SIG-M5 (cell line): ENCODE measurements at regions not wholly inside any gene's neighbourhood (a gene's known extent, or its start where the extent isn't known, plus 50 kb on each side); places are given as distances from the start of the nearest gene placed in this dataset.
"Not testable (repeated sequence)": the region's sequence is repeated elsewhere in the genome, so short reads cannot be mapped to it uniquely, and the experiment has no call there.

Experiments used
- DNase-seq: peaks from one replicate; lab custom pipeline; 2025; lab: John Stamatoyannopoulos, UW

DNA sequence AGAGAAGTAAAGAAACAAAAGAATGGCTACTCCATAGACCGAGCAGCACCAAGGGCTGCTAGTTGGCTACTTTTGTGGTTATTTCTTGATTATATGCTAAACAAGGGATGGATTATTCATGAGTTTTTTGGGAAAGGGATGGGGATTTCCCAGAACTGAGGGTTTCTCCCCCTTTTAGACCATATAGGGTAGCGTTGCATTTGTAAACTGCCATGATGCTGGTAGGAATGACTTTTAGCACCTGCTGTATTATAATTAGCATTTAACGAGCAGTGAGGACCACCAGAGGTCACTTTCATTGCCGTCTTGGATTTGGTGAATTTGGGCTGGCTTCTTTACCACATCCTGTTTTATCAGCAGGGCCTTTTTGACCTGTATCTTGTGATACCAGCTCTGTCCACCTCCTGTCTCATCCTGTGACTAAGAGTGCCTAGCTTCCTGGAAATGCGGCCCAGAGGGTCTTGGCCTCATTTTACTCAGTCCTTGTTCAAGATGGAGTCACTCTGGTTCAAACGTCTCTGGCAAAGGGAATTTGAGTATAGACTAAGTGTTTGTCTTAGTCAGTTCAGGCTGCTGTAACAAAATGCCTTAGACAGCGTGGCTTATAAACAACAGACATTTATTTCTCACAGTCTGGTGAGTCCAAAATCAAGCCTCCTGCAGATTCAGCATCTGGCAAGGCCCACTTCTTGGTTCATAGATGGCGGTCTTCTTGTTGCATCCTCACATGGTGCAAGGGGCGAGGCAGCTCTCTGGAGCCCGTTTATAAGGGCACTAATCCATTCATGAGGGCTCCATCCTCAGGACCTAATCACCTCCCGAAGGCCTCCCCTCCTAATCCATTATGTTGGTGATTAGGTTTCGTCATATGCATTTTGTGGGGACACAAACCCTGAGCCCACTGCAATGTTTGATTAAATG is 348.3 kb upstream of the SFSWAP start:
- no peak for DNase-seq

DNA sequence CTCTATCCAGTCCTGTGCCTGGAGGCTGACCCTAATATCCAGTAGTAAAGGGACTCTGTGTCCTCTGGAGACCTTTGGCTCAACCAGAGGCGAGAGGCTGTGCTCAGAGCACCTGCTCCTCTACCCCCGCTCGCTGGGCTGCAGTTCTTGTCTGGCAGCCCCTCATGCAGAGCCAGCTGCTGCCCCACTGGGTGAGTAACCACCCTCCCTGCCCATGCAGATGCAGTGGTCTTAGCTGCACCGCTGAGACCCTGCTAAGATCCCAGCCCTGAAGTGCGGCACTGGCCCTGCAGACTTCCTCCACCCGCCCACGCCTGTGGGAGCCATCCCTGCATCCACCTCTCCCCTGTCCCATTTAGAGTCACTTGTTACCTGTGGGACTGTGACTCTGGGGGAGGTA is 347.5 kb upstream of the SFSWAP start:
- DNase-seq, result no peak

DNA sequence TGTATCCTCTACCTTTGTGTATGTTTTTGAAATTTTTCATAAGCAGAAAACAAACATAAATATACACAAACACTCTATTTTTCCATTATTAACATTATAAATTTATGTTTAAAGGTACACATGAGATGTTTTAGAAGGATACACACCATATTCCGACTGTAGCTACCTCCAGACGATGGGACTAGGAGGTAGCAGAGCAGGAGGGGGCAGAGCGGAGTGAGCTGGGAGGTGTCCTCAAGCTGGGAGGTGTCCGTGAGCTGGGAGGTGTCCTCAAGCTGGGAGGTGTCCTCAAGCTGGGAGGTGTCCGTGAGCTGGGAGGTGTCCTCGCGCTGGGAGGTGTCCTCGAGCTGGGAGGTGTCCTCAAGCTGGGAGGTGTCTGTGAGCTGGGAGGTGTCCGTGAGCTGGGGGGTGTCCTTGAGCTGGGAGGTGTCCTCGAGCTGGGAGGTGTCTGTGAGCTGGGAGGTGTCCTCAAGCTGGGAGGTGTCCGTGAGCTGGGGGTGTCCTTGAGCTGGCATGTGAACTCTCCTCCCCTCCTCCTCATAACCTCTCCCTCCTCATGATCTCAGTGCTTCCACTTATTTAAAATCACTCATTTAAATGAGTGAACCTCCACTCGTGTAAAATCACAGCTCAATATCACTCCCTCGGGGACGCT is 346.9 kb upstream of the SFSWAP start:
- no peak for DNase-seq

DNA sequence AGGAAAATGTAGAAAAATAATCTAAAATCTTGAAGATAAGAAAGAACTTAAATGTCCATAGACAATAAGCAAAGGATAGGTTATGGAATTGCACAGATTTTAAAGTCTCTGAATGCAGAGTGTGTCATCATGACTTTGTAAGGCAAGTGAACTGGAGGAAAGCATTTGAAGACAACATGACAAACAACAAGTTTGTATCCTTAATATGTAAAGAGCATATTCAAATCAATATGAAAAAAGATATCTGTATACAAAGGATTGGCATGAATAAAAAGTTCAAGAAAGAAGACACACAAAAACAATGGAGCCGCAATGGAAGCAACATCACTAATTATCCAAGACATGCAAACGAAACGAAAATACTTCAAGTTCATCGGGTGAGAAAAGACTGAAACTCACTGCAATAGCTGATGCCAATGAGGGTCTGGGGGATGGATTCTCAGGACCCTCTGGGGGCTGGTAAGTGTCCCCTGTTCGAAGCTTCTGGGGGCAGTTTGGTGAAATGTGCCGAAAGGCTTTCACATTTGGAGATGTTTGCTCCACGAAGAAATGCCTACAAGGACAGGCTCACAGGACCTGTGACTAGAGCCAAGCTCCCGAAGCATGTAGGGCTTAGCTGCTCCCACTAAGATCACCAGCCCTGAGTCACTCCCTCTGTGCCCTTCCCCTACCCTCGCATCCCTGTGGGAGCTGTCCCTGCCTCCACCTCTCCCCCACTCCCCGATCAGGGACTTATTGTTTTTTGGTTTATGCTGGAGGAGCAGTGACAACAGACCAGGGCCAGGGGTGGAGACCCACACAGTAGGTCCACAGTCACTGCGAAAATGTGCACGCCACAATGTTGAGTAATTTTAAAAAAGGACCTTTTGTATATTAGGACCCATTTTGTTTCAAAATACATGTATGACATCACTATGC is 345.7 kb upstream of the SFSWAP start:
- no peak for DNase-seq

DNA sequence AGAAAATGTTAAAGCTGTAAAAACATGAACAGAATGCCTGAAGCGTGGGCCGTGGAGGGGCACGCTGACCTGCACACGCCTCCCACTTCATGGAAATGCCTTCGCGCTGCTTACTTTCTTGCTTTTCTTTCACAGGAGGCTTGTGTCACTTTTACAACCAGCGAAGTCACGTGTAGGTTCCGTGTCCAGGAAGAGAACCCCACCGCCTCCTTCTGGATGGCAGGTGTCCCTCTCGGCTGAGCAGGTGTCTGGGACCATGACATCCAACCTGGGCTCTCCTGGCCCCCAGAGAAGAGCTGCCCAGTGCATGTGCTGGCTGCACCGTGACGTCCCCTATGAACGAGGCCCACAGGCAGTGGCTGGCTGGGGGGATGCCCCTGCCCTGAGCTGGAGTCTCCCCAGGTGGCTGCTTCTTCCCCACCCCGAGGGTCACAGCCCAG is 345.0 kb upstream of the SFSWAP start:
- DNase-seq, result no peak

DNA sequence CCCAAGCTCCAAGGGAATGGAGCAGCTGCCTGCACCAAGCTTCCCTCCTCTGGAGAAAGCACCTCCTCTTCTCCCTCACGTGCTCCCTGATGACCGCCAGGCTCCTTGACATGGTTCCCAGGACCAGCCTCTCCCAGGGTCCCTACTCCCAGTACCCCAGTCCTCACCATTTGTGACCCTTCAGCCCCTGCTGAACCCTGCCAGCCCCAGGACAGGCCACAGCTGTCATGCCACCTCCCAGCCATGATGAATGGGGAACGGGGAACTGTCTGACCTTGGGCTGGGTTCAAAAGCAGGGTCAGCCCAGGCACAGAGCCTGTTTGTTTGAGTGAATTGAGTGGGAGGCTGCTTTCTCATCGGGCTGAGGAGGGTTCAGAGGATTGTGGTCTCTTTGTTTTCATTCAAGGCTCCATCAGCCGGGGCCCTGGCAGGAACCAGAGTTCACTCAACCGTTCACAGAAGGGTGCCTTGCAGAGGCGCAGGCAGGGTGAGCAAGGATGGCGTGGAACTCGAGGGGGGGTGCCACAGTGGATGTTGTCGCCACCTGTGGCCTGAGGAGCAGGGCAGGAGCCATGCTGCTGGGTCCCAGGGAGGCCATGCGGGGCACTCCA is 344.5 kb upstream of the SFSWAP start:
- no peak for DNase-seq

DNA sequence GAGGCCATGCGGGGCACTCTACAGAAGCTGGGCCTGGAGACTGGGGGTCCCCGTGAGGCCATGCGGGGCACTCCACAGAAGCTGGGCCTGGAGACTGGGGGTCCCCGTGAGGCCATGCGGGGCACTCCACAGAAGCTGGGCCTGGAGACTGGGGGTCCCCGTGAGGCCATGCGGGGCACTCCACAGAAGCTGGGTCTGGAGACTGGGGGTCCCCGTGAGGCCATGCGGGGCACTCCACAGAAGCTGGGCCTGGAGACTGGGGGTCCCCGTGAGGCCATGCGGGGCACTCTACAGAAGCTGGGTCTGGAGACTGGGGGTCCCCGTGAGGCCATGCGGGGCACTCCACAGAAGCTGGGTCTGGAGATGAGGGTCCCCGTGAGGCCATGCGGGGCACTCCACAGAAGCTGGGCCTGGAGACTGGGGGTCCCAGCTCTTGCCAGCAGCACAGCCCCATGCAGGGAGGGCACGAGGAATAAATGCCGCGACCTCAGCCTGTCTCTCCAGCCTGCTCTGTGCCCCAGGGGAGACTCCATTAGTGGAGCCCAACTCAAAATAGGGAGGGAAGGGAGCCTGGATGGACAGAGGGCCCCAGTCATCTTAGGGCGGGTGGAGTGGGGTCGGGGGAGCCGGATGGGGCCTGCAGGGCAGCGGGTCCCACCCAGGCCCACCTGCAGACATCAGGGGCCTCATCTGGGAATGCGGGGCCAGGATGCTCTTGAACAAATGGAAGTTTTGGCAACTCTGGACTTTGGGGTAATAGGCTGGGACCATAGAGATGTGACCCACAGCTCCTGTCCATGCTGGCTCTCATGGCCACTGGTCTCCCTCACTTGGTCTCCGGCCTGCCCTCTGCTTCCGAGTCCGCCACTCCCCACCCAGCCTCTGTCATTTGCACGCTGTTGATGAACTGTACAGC is 343.6 kb upstream of the SFSWAP start:
- not testable (repeated sequence) for DNase-seq

DNA sequence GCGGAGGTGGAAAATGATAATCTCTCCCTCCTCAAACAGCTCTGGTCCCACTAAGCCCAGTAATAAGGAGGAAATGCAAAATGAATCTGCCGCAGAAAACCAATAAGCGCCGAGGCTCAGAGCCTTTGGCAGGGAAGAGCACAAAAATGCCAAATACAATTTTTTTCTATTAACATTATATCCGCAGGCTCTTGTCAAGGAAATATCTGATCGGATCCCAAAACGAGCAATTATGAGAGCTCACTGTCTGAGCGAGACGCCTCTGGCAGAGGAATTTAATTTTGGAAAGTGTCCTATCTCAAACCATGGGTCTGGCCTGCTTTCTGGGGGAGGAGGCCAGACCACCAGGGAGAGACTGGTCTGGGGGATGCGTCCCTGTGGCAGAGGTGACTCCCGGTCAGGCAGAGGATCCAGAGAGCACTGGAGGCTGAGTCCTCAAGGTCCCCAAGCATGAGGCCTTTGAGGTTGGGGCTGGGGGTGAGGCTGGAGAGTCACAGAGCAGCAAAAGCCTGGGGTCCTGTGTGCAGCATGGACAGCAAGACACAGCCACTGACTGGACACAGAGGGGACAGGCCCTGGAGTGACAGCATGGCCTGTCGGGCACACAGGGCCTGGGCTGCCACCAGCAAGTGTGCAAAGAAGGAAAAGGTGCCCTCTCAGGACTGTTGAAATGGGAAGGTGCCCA is 342.8 kb upstream of the SFSWAP start:
- no peak for DNase-seq

DNA sequence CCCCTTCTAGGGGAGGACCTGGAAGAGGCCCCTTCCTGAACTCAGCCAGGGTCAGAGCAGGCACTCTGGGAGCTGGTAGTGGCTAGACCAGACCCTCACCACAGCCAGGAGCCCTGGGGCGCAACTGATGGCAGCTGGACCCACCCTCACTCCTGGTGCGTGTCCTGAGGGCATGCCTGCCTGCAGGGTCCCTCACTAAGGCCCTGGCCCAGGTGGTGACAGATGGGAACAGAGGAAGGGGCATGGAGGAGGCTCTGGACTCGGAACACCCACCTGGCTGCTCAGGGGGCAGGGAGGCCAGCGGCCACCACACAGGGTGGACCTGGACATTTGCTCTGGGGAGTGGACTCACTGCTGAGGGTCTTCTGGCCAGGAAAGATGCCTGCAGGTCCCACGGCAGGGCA is 342.2 kb upstream of the SFSWAP start:
- no peak for DNase-seq

DNA sequence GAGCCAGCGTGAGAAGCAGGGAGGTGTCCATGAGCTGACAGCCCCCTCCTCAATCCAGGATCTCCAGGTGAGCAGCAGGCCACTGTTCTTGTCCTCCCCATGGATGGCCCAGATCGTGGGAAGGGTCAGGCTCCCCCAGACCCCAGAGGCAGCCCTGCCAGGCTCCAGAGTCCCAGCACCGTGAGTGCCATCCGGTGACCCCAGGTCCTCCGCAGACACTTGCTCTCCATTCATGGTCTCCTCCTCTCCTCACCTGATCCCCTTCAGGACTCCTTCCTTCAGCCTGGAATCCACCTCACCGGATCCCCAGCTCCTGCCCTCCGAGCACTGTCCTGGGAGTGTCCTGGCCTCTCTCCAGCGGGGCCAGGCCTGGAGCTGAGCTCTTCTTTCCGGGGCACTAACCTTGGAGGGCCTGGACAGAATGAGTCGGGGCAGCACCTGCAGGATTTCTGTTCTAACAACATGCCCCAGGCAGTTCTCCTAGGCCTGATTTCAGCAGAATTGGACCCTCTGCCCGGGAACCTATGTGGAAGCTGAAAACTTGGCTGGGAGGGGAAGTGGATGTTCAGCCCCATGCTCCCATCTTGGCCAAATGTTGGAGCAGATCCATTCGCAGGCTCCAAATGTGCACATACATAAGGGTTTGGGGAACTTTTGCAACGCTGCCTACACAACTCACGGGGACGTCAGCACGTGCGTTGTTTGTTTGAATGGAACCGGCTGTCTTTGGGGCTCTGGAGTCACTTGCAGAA is 341.6 kb upstream of the SFSWAP start:
- DNase-seq, result no peak

DNA sequence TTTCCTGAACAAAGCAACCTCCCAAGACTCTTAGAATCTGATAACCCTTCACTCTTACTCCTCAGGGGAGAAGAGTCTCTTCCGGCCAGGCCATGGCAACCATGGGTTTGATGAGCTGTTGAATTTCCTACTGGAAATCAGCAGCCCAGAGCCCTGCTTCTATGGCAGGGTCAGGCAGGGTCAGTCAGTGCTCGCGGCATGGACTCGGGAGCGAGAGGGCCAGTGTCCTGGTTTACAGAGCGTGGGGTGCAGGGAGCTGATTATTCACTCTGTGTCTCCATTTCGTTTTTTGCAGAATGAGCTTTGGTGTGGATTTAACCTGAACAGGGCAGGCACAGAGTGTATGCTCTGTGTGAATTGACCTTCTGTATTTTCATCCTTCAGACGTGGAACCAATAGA is 340.6 kb upstream of the SFSWAP start:
- no peak for DNase-seq

DNA sequence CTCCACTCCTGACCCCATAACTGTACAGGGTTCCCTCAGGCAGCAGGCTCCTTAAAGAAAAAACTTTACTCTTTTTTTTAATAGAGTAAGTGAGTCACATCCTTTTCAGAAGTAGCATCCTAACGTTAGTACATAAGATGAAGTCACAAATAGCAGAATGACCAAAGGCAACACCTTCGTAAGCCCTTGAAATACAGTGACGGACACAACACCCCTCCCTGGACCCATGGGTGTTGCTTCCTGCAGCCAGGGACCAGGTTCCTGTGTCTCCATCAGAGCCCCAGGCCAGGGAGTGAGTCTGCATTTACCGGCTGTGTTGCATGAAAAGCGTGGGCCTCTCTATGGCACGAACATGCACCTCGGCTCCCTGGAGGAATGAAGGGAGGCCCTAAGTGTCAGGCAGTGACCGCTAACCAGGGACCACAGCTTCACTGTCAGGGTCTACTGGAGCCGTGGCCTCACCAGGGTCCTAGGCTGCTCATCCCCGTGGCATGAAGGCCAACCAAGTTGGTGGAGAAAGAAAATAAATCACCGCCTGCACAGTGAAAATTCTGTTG is 340.0 kb upstream of the SFSWAP start:
- no peak for DNase-seq

DNA sequence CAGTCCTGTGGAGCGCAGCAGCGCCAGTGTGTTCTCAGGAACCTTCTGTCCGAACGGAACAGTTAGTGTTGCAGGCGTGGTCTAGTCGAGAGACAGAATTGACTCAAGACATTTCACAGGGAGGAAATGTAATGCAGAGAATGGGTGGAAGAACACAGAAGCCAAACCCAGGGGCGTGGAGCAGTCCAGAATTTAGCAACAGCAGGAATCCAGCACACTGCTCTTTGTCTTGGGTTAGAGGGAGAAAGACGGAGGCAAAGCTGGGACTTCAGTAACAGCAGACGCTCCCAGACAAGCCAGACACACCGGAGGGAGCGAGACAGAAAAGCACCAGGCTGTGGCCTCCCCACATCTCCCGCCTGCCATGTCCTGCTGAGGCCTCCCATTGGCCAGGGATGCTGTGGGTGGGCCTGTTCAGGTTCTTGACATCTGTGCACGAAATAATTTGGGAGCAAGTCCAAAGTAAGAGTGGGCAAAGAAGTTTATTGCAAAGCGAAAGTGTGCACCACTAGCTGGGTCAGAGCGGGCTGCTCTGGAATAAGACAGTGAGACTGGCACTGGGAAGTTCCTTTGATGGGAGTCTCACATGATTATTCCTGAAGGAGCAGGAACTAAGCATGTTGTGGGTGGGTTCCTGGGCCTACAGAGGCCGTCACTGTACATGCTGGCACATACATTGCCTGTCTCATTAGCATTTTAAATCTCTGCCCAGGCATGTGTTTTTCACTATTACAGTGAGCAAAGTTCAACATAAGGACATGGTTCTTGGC is 339.3 kb upstream of the SFSWAP start:
- DNase-seq, result no peak

DNA sequence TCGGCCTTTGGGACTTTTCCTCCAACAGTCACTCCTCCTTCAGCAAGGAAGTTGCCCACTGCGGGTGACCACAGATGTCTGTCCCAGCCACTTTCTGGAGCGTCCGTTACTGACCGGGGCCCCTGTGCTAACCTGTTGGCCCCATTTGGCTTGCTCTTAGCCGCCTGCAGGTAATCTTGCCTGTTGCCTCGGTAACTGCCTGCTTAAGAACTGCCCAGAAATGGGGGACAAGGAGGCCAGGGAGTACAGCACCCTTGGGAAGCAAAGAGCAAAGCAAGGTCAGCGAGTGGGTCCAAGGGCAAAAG is 338.8 kb upstream of the SFSWAP start:
- no peak for DNase-seq

DNA sequence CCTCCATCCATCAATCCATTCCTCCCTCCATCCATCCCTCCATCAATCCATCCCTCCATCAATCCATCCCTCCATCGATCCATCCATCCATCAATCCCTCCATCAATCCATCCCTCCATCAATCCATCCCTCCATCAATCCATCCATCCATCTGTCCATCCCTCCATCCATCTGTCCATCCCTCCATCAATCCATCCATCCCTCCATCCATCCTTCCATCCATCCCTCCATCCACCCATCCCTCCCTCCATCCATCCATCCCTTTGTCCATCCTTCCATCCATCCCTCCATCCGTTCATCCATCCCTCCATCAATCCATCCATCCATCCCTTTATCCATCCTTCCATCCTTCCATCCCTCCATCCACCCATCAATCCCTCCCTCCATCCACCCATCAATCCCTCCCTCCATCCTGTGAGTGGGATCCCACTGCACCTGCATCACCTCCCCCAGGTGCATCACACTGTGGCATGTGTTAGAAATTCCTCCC is 338.1 kb upstream of the SFSWAP start:
- no peak for DNase-seq

DNA sequence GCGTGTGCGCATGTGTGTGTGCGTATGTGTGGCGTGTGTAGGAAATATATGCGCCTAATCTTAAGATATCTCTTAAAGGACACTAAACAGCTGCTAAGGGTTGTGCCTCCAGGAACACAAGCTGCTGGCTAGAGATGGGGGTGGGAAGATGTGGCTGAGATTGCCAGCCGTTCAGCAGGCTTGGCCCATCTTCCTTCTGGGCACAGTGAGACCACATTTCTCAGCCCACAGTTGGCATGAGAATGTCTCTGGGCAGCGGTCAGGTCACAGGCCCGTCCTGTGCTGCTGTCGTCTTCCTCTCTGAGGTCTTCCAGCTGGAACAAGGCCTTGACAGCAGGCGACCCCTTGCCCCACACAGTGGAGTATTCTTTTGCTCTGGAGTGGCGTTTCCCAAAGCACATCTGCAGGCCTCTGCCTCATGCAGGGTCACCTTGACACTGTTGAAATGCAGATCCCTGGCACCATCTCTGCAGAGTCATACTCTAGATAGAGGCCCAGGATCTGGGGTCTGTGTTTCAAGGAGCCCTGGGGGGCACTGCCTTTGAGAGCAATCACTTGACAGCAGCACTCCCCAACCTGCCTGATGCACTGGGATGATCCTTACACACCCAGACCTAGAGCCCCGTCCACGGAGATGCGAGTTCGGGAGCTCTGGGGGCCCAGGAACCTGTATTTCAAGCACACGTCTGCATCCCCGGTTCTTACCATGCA is 335.5 kb upstream of the SFSWAP start:
- DNase-seq, result no peak

DNA sequence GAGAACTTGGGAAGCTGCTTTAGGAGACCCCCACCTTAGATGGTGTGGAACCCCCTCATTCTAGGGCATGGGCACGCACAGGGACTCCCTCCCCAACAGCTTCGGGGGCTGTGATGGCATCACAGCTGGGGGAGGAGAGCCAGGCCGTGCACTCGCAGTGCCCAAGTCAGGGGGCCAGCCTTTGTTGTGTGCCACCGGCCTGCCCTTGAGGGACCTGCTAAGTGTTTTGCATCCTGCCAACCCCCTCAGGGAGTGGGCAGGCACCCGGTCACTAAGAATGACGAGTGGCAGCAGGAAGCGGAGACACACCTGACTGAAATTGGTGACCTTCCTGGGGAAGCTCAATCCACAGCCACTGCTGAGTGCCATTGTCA is 334.9 kb upstream of the SFSWAP start:
- DNase-seq, result no peak
